ENCODE measurements at regions not wholly inside any gene's neighbourhood (a gene's known extent, or its start where the extent isn't known, plus 50 kb on each side); places are given as distances from the start of the nearest gene placed in this dataset.

GRCh38 chr4:131119661-131120060 lies 2023.7 kb downstream of the C4orf33 start:
- no peak for TF ChIP-seq POLR2AphosphoS5 (IDR thresholded peaks at IDR 0.05)
- TF ChIP-seq CTCF (IDR thresholded peaks at IDR 0.05) = no peak
- no peak for TF ChIP-seq POLR2A (IDR thresholded peaks at IDR 0.05)
